HG03432 (cell line): ENCODE measurements at regions not wholly inside any gene's neighbourhood (a gene's known extent, or its start where the extent isn't known, plus 50 kb on each side); places are given as distances from the start of the nearest gene placed in this dataset.

Experiments used
- ATAC-seq: cut with Tn5 transposase; IDR thresholded peaks from one replicate; pipeline ENCODE4 v1.9.1; 2021; ENCODE audit warnings: mild to moderate bottlenecking, moderate library complexity; ENCODE audit not compliant: unreplicated experiment

DNA sequence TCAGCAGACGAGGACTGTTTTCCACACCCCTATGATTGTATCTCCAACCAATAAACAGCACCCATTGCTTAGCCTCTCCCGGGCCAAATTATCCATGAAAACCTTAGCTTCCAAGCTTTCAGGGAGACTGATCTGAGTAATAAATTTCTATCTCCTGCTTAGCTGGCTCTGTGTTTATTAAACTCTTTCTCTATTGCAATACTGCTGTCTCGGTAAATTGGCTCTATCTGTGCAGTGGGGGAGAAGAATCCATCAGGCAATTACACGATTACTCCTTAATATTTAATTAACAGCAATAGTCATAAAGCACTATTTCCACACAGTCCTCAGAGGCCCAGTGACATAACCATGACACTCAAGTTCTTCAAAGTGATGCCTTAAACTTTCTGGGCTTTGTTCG, 1122.8 kb downstream of the TYW1 start:
- ATAC-seq, result no peak

DNA sequence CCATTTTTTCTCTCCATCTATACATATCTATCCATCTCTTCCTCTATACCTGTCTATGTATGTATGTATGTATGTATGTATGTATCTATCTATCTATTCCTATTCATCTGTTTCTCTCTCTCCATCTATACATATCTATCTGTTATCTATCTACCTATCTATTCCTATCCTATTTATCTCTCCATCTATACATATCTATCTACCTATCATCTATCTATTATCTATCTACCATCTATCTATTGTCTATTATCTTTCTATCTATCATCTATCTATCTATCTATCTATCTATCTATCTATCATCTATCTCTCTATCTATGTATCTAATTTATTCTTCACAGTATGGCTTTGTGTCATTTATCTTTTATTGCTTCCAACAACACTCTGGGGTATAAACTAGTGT, 1124.4 kb downstream of the TYW1 start:
- no peak for ATAC-seq

GRCh38 chr7:68121655-68122054, 1125.0 kb downstream of the TYW1 start:
- no peak for ATAC-seq

DNA sequence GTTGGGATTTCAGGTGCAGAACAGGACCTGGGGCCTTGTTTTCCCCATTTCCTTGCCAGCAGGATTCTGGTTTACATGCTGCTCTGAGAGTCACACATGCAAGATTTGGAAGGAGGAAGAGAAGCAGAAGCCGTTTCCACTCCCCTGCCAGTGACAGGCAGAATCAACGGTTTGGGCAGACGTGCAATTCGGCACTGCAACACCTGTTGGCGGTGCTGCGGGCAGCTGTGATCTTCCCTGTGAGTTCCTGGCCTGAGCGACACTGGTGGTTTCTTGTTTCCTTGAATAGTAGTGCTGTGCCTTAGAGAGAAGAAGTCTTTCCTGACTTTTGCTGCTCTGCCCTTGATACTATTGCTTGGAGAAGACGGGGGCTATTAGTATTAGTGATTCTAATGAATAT, 1126.2 kb downstream of the TYW1 start:
- ATAC-seq, result no peak

- ATAC-seq, result no peak
Observed at GRCh38 chr7:68125168-68125567, 1128.5 kb downstream of the TYW1 start.

DNA sequence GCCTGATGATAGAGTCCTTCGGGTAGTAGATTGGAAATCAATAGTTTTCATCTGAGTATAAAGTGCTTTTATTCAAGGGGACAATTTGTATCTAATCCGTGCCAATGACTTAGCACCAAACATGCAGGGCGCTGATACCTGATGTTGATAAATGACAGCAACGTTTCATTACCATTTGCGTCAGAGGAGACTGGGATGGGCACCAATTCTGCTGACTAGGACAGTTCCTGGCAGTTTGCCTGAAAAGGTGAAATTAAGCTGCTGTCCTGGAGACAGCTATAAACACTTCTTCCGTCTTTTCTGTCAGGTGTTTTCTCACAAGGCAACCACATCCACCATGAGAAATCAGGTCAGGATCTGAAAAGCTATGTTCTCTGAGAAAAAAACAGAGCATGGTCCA, 1136.4 kb downstream of the TYW1 start:
- no peak for ATAC-seq

DNA sequence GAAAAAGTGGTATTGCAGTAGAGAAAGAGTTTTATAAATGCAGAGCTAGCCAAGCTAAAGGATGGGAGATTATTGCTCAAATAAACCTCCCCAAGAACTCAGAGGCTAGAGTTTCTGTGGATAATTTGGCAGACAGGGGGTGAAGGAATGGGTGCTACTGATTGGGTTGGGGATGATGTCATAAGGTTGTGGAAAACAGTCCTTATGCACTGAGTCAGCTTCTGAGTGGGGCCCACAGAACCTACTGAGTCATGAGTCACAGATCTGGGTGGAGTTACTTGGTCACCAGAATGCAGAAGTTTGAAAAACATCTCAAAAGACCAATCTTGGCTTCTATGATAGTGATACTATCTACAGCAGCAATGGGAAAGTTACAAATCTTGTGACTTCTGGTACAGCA, 1146.7 kb downstream of the TYW1 start:
- ATAC-seq, result no peak

DNA sequence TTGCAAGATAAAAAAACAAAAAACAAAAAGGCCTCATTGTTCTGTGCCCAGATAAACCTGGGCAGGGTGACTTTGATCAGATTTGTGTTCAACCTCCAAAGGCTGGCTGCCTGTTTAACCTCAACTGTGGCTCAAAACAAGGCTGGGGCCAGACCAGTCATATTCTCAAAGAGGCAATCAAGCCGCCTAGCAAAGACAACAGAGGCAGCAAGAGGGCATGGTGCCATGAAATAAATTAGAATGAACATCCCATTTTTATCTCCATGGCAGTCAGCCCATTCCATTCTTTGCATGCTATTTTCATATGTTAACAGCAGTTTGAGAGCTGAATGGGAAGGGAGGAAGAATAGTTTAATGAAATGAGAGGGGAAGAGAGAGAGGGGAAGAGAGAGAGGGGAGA, 1150.3 kb downstream of the TYW1 start:
- ATAC-seq, result no peak

- no peak for ATAC-seq
Observed at GRCh38 chr7:68147614-68148238, 1151.1 kb downstream of the TYW1 start.

DNA sequence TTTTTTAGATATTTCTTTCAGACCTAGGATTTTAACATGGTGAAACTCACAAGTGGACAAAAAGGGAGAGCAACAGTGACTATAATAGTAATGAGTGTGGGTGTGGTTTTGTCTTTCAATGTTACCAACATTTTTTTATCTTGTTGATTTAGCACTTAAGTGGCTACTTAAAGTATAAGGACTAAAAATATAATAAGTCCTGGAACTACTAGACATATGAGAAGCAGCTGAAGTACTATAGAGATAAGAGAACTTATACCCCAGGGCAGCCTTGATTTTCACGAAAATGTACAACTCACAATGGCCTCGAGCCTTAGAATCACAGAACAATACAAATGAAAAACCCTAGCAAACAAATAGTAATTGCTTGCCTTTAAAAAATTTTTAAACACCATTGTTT, 1151.8 kb downstream of the TYW1 start:
- no peak for ATAC-seq

DNA sequence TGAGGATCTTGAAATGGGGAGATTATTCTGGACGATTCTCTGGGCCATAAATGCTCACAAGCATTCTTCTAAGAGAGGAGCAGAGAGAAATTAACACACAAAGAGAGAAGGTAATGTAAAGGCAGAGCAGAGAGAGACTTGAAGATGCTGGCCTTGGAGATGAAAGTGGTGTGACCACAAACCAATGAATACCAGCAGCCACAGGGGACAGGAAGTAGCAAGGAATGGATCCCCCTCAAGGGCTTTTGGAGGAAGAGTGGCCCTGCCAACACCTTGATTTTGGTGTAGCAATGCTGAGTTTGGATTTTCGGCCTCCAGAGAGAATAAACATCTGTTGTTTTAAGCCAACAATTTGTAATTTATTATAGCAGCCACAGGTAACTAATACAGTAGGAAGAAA, 1155.6 kb downstream of the TYW1 start:
- ATAC-seq, result no peak

DNA sequence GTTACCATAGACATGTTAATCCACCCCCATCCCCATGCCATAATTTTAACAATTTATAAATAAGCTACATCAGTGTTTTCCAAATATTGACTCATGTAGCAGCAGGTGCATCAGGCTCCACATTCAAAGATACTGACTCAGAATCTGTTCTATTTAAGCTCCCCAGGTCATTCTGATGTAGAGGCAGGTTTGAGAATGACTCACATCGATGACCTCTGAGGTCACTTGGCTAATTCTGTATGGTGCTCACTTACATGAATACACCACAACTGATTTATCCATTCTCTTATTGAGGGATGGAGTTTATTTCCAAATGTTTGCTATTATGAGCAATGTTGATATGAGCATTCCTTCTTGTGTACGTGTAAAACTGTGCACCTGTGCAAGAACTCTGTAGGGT, 1159.0 kb downstream of the TYW1 start:
- ATAC-seq, result no peak

GRCh38 chr7:68158686-68159295, 1162.2 kb downstream of the TYW1 start:
- no peak for ATAC-seq

DNA sequence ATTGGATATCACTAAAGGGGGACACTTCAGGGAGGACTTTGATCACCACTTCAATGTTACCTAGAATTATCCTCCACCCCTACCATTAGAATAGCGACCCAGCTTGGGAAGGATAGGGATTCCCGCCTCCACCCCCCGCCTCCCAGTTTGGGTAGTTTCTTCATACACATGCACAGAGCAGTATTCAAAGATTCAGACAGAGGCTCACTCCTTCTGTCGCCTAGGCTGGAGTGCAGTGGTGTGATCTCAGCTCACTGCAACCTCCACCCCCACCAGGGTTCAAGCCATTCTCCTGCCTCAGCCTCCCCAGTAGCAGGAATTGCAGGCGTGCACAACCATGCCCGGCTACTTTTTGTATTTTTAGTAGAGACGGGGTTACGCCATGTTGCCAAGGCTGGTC, 1166.1 kb downstream of the TYW1 start:
- no peak for ATAC-seq

GRCh38 chr7:68166525-68166924, 1169.9 kb downstream of the TYW1 start:
- ATAC-seq, result no peak

DNA sequence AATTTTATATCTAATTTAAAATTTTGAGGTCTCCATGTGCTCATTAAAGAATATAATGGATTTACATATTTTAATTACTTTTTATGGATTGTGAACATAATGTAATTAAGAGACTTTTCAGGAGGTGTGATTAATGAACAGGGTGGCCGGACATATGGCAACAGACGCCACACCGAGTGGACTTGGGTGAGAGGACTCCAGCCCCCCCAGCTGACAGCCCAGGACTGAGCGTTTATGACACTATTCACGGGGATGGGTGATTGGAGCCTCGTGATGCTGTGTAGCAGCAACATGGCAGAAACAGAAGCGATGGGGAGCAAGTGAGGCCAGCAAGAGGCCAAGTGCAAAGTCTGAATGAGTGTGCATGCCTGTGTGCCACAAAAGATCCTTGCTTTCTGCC, 1176.9 kb downstream of the TYW1 start:
- no peak for ATAC-seq

- ATAC-seq, result no peak
Observed at GRCh38 chr7:68176974-68177373, 1180.3 kb downstream of the TYW1 start.

DNA sequence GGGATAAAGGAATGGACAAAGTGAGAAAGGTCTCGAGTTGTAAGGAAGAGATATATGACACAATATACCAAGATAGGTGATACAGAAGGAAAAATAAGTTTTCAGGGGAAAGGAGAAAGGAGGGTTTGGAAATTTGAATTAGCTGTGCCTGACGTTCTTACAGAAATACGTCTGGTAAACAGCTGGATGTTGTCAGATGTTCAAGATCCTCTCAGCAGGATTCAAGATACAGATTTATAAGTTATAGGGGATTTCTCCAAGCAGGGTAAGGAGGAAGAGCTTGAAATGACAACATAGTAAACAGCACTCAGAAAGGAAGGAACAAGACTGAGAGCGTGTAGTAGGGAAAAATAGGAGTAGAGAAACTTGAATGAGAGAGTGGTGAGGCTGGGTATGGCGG, 1184.1 kb downstream of the TYW1 start:
- no peak for ATAC-seq

DNA sequence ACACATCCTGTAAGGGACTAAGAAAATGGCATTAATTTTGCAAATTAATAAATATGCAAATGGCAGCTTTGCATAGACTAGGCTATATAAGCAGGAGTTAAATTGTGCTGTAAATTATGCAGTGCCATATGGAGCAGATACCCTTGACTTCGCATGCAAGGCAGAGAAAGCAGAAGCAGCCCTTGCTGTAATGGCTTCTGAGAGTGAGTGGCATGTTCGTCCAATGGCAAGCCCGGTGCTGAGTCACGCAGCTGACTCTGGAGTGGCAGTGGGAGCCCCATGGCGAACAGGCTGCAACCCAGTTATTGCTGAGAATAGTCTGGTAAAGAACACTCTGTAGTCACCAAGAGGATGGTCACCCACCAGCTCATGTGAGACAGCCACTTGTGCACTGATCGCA, 1186.5 kb downstream of the TYW1 start:
- ATAC-seq, result no peak

DNA sequence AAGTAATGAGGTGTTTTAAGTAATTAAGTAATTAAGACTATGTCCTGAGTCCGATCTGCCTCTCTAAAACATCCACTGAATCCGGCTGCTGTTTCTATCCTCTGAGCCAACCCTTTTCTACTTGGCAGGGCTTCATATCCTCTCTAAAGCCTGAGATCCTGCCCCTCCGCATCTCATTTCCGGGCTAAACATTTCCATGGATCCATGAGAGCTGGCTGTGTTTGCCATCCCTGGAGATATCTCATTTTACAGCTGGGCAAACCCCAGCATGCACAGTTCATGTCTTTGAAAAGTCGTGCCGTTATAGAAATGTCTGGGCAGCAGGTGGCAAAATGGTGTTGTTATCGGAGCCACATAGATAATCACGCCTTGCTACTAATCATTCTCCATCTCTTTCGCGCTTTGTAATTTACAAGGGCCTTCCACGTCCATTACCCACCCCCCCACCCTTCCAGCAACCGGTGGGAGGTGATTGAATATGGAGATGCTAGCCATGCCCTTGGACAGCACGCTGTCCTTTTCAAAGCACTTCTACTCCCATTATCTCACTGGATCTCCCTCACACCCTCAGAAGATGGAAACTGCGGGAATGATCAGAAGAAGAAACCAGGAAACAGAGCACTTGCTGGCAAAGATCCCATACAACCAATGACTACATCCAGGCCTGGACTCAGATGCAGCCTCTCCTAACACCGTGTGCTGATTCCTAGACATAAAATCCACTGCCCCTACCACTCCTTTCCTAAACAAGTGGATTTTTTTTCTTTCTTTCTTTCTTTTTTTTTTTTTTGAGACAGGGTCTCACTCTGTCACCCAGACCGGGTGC, 1189.2 kb downstream of the TYW1 start:
- no peak for ATAC-seq

DNA sequence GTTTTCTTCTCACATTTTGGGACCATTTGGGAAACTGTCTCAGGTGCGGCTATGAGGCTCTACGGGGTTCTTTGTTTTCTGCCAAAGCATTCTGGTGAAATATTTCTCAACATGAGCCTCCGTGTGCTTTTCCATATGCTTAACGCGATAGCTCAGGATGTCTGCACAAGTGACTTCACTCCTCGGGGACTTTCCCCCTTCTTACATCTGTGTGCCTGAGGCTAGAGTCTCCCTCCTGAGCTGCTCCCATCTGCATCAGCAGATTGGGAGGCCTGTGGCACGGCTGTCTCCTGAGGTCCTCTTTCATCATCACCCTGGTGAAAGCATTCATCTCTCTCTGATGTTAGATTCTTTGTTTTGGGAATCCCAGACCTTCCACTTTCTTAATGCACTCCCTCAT, 1190.9 kb downstream of the TYW1 start:
- ATAC-seq, result no peak

GRCh38 chr7:68192941-68193340, 1196.3 kb downstream of the TYW1 start:
- no peak for ATAC-seq
